Vagina (tissue), 2 donors: ENCODE measurements at regions not wholly inside any gene's neighbourhood (a gene's known extent, or its start where the extent isn't known, plus 50 kb on each side); places are given as distances from the start of the nearest gene placed in this dataset.

Source experiments
- CTCF ChIP-seq, 3 experiments: fragments of 450-650 bp in 2 of 3; fragments of 200-600 bp in 1 of 3; sonication (generic) in 1 of 3; IDR thresholded peaks; one replicate each; pipeline ENCODE4 v1.5.1; 2017 to 2019; ENCODE audit warnings: antibody characterized with exemption in 3 of 3, mild to moderate bottlenecking in 2 of 3, moderate library complexity in 2 of 3
- POLR2AphosphoS5 ChIP-seq, 2 donors: sonication (generic); formaldehyde crosslinking; IDR thresholded peaks; one replicate each; pipeline ENCODE4 v1.9.0; 2017; ENCODE audit warnings: antibody characterized with exemption in 2 of 2, mild to moderate bottlenecking in 2 of 2, low read depth in 1 of 2; ENCODE audit not compliant: insufficient read depth in 1 of 2

GRCh38 chr17:64784353-64785010 lies 122.4 kb upstream of the SMURF2 start:
- TF ChIP-seq POLR2AphosphoS5 (IDR thresholded peaks at IDR 0.05; ENCODE audit: insufficient read depth in 1 of 2, low read depth in 1 of 2) (no peak), CTCF (IDR thresholded peaks at IDR 0.05) (no peak)
